ENCODE measurements at regions not wholly inside any gene's neighbourhood (a gene's known extent, or its start where the extent isn't known, plus 50 kb on each side); places are given as distances from the start of the nearest gene placed in this dataset.

GRCh38 chr1:87665151-87665550 is 336.5 kb downstream of the LMO4 start:
- CTCF ChIA-PET = no interaction called here

GRCh38 chr1:87666681-87667080 is 338.0 kb downstream of the LMO4 start:
- no TSS peak for BruUV-seq (replicated peaks)
- no peak for TF ChIP-seq EZH2 (IDR thresholded peaks at IDR 0.05; ENCODE audit: borderline replicate concordance, low read depth, low read length, poor library complexity, severe bottlenecking)
- TF ChIP-seq, protein P1, sequence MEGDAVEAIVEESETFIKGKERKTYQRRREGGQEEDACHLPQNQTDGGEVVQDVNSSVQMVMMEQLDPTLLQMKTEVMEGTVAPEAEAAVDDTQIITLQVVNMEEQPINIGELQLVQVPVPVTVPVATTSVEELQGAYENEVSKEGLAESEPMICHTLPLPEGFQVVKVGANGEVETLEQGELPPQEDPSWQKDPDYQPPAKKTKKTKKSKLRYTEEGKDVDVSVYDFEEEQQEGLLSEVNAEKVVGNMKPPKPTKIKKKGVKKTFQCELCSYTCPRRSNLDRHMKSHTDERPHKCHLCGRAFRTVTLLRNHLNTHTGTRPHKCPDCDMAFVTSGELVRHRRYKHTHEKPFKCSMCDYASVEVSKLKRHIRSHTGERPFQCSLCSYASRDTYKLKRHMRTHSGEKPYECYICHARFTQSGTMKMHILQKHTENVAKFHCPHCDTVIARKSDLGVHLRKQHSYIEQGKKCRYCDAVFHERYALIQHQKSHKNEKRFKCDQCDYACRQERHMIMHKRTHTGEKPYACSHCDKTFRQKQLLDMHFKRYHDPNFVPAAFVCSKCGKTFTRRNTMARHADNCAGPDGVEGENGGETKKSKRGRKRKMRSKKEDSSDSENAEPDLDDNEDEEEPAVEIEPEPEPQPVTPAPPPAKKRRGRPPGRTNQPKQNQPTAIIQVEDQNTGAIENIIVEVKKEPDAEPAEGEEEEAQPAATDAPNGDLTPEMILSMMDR (conservative IDR thresholded peaks at IDR 0.05; ENCODE audit: low read depth, low read length) = no peak
- Histone ChIP-seq H3K4me3 (ENCODE audit: low read depth, low read length, poor library complexity, severe bottlenecking) (no peak overlapping the region), H3K9me3 (ENCODE audit: low read depth, low read length, poor library complexity, severe bottlenecking) (no peaks in the 10 kb centered on the region), H3K36me3 (ENCODE audit: insufficient read depth, low read length, poor library complexity, severe bottlenecking) (no peaks in the 10 kb centered on the region), H3K4me1 (ENCODE audit: insufficient read depth, low read length, poor library complexity, severe bottlenecking) (no peaks in the 10 kb centered on the region), H3K27ac (ENCODE audit: low read depth, low read length, poor library complexity, severe bottlenecking) (no peak overlapping the region), H3K27me3 (replicated peaks; ENCODE audit: insufficient read depth, low read depth, low read length, poor library complexity) (no peaks in the 10 kb centered on the region)
- no peak for DNase-seq (ENCODE audit: low spot score)
- ChIA-PET CTCF (no interaction called here), POLR2A (ENCODE audit: low non-redundant PET) (no interaction called here)
- intact Hi-C loops (cut with micrococcal nuclease; ENCODE audit: unreplicated experiment) = no loop called here

More at GRCh38 chr1:87665151-87665550, 336.5 kb downstream of the LMO4 start:
- no peaks in the 10 kb centered on the region for H3K27me3 ChIP-seq (replicated peaks; ENCODE audit: insufficient read depth, low read depth, low read length, poor library complexity)
- intact Hi-C loops (cut with micrococcal nuclease; ENCODE audit: unreplicated experiment) = no loop called here
- BruUV-seq (replicated peaks) = no TSS peak
- DNase-seq (ENCODE audit: low spot score) = no peak
- H3K36me3 ChIP-seq (ENCODE audit: insufficient read depth, low read length, poor library complexity, severe bottlenecking) = no peaks in the 10 kb centered on the region
- POLR2A ChIA-PET (ENCODE audit: low non-redundant PET) = no interaction called here
- TF ChIP-seq, protein P1 (conservative IDR thresholded peaks at IDR 0.05; ENCODE audit: low read depth, low read length) = no peak
- no peak for TF ChIP-seq EZH2 (IDR thresholded peaks at IDR 0.05; ENCODE audit: borderline replicate concordance, low read depth, low read length, poor library complexity, severe bottlenecking)
- no peaks in the 10 kb centered on the region for H3K4me1 ChIP-seq (ENCODE audit: insufficient read depth, low read length, poor library complexity, severe bottlenecking)
- no peaks in the 10 kb centered on the region for H3K9me3 ChIP-seq (ENCODE audit: low read depth, low read length, poor library complexity, severe bottlenecking)
- no peak overlapping the region for H3K4me3 ChIP-seq (ENCODE audit: low read depth, low read length, poor library complexity, severe bottlenecking)
- no peak overlapping the region for H3K27ac ChIP-seq (ENCODE audit: low read depth, low read length, poor library complexity, severe bottlenecking)

GRCh38 chr1:87669674-87670073 is 341.0 kb downstream of the LMO4 start:
- no peak for TF ChIP-seq EZH2 (IDR thresholded peaks at IDR 0.05; ENCODE audit: borderline replicate concordance, low read depth, low read length, poor library complexity, severe bottlenecking)
- TF ChIP-seq, protein P1 (conservative IDR thresholded peaks at IDR 0.05; ENCODE audit: low read depth, low read length) = no peak
- no TSS peak for BruUV-seq (replicated peaks)
- intact Hi-C loops (cut with micrococcal nuclease; ENCODE audit: unreplicated experiment) = loop anchor here (5.0 kb wide), 1 partner anchor 283 kb away; no protein-coding TSS in a partner anchor
- H3K4me1 ChIP-seq (ENCODE audit: insufficient read depth, low read length, poor library complexity, severe bottlenecking) = peaks cover 6% of the 10 kb centered on the region
- POLR2A ChIA-PET (ENCODE audit: low non-redundant PET) = no interaction called here
- H3K9me3 ChIP-seq (ENCODE audit: low read depth, low read length, poor library complexity, severe bottlenecking) = no peaks in the 10 kb centered on the region
- H3K27me3 ChIP-seq (replicated peaks; ENCODE audit: insufficient read depth, low read depth, low read length, poor library complexity) = no peaks in the 10 kb centered on the region
- H3K36me3 ChIP-seq (ENCODE audit: insufficient read depth, low read length, poor library complexity, severe bottlenecking) = no peaks in the 10 kb centered on the region
- DNase-seq (ENCODE audit: low spot score) = no peak
- no peak overlapping the region for H3K27ac ChIP-seq (ENCODE audit: low read depth, low read length, poor library complexity, severe bottlenecking)
- no peak overlapping the region for H3K4me3 ChIP-seq (ENCODE audit: low read depth, low read length, poor library complexity, severe bottlenecking)
- CTCF ChIA-PET = no interaction called here

Data from A673 (cell line).